ENCODE measurements at regions not wholly inside any gene's neighbourhood (a gene's known extent, or its start where the extent isn't known, plus 50 kb on each side); places are given as distances from the start of the nearest gene placed in this dataset.

DNA sequence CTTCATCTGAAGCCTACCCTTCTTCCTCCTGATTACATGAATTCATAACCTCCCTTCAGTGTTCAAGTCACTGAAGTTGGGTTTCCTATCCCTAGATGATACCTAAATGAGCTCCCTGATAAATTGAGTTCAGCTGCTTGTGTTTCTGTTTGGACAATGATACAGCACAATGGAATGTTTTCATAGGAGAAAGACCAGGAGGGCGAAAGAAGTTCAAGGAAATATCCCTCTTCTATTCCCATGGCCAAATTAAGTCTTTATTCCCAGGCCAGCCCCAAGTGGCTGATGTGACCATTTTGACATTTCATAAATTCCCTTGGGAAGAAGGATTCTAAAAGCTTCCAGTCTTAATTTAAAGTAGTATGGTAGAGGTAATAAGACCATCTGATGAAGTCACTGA, 555.8 kb upstream of the CLINT1 start:
- TF ChIP-seq, protein P1, sequence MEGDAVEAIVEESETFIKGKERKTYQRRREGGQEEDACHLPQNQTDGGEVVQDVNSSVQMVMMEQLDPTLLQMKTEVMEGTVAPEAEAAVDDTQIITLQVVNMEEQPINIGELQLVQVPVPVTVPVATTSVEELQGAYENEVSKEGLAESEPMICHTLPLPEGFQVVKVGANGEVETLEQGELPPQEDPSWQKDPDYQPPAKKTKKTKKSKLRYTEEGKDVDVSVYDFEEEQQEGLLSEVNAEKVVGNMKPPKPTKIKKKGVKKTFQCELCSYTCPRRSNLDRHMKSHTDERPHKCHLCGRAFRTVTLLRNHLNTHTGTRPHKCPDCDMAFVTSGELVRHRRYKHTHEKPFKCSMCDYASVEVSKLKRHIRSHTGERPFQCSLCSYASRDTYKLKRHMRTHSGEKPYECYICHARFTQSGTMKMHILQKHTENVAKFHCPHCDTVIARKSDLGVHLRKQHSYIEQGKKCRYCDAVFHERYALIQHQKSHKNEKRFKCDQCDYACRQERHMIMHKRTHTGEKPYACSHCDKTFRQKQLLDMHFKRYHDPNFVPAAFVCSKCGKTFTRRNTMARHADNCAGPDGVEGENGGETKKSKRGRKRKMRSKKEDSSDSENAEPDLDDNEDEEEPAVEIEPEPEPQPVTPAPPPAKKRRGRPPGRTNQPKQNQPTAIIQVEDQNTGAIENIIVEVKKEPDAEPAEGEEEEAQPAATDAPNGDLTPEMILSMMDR (IDR thresholded peaks at IDR 0.05; ENCODE audit: poor library complexity) = no peak
- no peak for TF ChIP-seq EZH2phosphoT487 (IDR thresholded peaks at IDR 0.05; ENCODE audit: low read depth, severe bottlenecking, unreplicated experiment)
